NCI-H1694 treated with DMSO at 0.1 percent for 48 hours (cell line): ENCODE measurements at regions not wholly inside any gene's neighbourhood (a gene's known extent, or its start where the extent isn't known, plus 50 kb on each side); places are given as distances from the start of the nearest gene placed in this dataset.

ENCODE experiments used
- DNase-seq: peaks from one replicate; lab custom pipeline; 2025; lab: John Stamatoyannopoulos, UW

GRCh38 chr6:77979204-77979603, 326.4 kb downstream of the MEI4 start:
- no peak for DNase-seq

- DNase-seq, result no peak
Measured at GRCh38 chr6:77986380-77987034, 333.7 kb downstream of the MEI4 start.

- DNase-seq, result no peak
Measured at GRCh38 chr6:77987035-77987384, 334.2 kb downstream of the MEI4 start.

GRCh38 chr6:78010130-78010529, 357.3 kb downstream of the MEI4 start:
- no peak for DNase-seq

DNA sequence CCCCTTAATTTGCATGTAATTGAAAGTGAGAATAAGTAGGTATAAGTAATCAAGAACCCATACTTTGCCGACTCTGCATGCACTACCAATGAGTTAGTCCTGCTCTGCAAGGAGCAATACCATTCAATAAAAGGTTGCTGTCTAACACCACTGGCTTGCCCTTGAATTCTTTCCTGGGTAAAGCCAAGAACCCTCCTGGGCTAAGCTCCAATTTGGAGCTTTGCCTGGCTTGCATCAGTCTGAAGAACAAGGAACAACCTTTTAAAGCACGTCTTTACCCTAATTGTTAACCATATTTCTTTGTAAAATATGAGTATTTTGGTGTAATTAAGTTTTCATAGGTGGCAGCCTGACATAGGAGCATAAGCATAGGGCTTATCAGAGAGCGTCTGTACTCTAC, 367.7 kb downstream of the MEI4 start:
- no peak for DNase-seq

- no peak for DNase-seq
Measured at GRCh38 chr6:78025502-78025901, 372.7 kb downstream of the MEI4 start.

DNA sequence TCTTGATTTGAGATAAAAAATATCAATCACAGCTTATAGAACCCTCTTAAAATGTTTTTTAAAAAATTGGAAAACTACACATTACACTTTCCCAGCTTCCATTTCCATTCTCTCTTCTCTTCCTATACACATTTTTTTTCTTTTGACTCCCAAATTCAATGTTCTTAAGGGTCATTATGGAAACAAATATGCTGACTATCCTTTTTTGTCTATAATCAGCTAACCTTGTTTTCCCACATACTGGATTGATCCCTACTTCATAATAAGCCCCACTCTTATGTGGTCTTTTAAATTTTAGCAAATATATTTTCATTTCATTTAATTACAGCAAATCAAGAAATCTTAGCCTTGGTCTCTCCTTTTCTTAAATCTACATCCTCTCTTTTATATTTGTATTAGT, 378.4 kb downstream of the MEI4 start:
- no peak for DNase-seq

GRCh38 chr6:78059171-78059570, 406.3 kb downstream of the MEI4 start:
- DNase-seq, result no peak

GRCh38 chr6:78062993-78063392, 410.2 kb downstream of the MEI4 start:
- no peak for DNase-seq

DNA sequence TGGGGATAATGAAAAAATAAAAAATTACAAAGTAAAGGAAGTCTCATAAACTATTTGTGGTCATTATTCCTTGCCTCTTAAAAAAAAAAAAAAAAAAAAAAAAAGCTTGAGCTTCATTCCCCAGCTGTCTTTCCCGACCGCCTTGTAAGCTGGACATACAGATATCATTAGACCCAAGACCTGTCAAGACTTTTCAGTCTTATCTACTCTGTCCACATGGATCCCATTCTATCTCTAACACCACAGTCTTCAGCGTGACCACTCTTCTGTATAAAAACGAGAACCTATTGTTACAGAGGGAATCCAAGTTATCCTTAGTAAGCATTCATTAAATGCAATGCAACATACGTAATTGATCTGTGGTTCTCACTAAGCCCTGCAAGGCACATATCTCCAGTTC, 423.5 kb downstream of the MEI4 start:
- DNase-seq, result no peak

DNA sequence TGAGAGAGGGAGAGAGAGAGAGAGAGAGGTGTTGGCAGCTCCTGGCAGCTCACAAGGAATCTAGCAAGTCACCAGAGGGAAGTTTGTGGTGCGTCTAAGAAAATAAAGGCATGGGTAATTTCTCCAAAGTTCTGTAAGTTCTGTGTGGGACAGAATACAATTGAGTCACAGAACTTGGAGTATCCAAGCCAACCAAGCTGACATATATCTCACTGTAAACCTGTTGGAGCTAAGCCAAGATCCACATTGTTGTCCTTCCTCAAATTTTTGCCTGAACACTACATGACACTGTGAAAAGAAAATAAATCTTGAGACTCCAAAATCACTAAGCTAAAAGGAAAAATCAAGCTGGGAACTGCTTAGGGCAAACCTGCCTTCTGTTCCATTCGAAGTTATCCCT, 436.7 kb downstream of the MEI4 start:
- DNase-seq, result no peak

- no peak for DNase-seq
Measured at GRCh38 chr6:78093906-78094305, 441.1 kb downstream of the MEI4 start.

DNA sequence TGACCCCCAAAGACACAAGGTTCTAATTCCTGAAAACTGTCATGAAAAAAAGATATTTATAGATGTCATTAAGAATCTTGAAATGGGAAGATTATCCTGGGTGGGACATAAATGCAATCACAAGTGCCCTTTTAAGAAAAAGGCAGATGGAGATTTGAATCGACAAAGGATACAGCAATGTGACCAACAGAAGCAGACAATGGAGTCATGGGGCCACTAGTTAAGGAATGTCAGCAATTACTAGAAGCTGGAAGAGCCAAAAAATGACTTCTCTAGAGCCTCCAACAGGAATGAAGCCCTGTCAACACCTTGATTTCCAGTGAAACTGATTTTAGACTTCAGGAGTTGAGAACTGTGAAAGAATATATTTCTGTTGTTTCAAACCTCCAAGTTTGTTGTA, 448.5 kb downstream of the MEI4 start:
- no peak for DNase-seq

- DNase-seq, result no peak
Measured at GRCh38 chr6:78110641-78111040, 457.8 kb downstream of the MEI4 start.

DNA sequence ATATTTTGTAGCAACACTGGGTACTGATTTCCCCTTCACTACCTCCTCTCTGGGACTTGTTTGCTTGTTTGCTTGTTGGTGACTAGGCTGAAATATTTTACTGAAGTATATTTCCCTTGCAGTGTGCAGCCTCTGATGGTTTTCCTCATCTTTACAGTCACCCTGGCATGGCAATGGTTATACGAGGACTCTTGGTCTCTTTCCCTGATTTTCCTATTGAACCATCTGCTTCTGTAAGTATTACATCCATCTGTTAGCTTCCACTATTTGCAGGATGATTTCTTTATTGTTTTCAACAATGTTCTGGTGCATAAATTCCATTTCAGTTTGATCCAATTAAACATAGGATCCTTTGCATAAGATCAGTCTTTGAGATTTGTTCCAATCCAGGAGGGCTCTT, 465.1 kb downstream of the MEI4 start:
- no peak for DNase-seq

GRCh38 chr6:78131521-78131920, 478.7 kb downstream of the MEI4 start:
- DNase-seq, result no peak

DNA sequence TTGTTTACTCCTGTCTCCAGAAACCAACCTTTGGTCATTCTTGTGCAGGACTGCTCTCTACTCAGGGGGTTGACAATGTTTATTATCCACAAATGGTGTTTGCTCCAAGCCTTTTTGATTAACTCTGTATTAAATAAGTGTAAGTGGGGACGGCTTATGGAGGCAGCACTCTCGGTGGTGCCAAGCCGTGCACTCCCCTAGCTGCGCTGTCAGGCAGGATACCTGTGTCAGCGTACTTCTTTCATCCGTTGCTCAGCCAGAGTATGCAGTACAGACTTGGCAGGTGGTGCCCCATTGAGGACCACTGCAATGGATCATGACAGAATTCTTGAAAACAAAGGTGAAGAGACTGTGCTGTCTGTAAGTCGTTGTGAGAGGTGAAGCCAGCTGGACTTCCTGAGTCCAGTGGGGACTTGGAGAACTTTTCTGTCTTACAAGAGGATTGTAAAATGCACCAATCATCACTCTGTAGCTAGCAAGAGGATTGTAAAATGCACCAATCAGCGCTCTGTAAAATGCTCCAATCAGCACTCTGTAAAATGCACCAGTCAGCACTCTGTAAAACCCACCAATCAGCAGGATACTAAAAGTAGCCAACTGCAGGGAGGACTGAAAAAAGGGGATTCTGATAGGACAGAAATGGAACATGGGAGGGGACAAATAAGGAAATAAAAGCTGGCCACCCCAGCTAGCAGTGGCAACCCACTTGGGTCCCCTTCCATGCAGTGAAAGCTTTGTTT, 480.0 kb downstream of the MEI4 start:
- no peak for DNase-seq

DNA sequence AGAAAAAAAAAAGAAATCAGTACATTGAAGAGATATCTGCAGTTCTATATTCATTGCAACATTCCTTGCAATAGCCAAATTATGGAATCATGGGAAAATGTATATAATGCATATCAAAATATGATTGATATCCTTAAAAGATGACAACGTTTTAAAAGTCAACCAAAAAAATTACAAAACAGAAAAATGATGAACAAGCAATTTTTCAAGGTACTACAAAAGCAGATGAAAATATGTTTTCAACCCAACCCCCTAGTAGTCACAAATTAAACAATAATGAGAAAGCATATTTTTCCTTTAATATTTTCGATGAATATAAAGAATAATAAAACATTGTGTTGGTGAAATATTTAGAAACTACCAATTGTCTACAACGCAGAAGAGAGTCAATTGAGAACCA, 497.6 kb downstream of the MEI4 start:
- DNase-seq, result no peak

- DNase-seq, result no peak
Measured at GRCh38 chr6:78153976-78154375, 501.1 kb downstream of the MEI4 start.

GRCh38 chr6:78157606-78158005, 504.8 kb downstream of the MEI4 start:
- DNase-seq, result no peak

- no peak for DNase-seq
Measured at GRCh38 chr6:78188891-78189290, 536.1 kb downstream of the MEI4 start.

- no peak for DNase-seq
Measured at GRCh38 chr6:78192057-78192456, 539.2 kb downstream of the MEI4 start.

DNA sequence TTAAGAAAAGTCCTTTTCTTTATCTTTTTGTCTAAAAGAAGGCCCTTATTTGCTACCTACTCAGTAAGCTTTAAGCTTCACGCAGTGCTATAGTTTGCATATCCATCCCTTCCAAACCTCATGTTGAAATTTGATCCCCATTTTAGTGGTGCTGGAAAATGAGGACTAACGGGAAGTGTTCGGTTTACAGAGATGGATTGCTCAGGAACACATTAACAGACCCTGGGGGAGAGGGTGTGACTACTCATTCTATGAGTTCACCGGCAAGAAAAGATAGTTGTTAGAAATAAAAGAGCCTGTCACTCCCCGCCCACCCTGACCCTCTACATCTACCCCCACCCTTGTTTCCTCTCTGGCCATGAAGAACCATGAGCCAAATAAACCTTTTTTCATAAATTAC, 546.2 kb downstream of the MEI4 start:
- DNase-seq, result no peak

- DNase-seq, result no peak
Measured at GRCh38 chr6:78222226-78222625, 569.4 kb downstream of the MEI4 start.
